Ishikawa (cell line): ENCODE measurements at regions not wholly inside any gene's neighbourhood (a gene's known extent, or its start where the extent isn't known, plus 50 kb on each side); places are given as distances from the start of the nearest gene placed in this dataset.

Experiments used
- RAD21 ChIP-seq: IDR thresholded peaks from 2 replicates; pipeline ENCODE4 v1.6.1; 2012; ENCODE audit warnings: low read depth
- TCF12 ChIP-seq: IDR thresholded peaks from 2 replicates; pipeline ENCODE4 v1.6.1; 2012; ENCODE audit warnings: low read depth

- TF ChIP-seq RAD21 (no peak), TCF12 (no peak)
Measured at GRCh38 chr4:140304346-140304745, 69.1 kb upstream of the SCOC start.
